ENCODE measurements at regions not wholly inside any gene's neighbourhood (a gene's known extent, or its start where the extent isn't known, plus 50 kb on each side); places are given as distances from the start of the nearest gene placed in this dataset.
A peak's percentile ranks its signal among the peaks of the same experiment; 100 is the strongest.

GRCh38 chr4:153948041-153948440, 159.2 kb upstream of the SFRP2 start:
- Histone ChIP-seq H3K9me3 (ENCODE audit: severe bottlenecking) (peaks cover 4% of the 10 kb centered on the region), H3K4me3 (ENCODE audit: low read depth, low read length) (no peak overlapping the region), H3K27ac (no peak overlapping the region), H3K36me3 (no peaks in the 10 kb centered on the region), H3K27me3 (ENCODE audit: insufficient read depth, low read depth, severe bottlenecking) (no peaks in the 10 kb centered on the region)
- no peak for DNase-seq
- no peak for TF ChIP-seq CTCF (IDR thresholded peaks at IDR 0.05; ENCODE audit: low read depth, low read length)

GRCh38 chr4:153947124-153947523, 158.2 kb upstream of the SFRP2 start:
- TF ChIP-seq CTCF (IDR thresholded peaks at IDR 0.05; ENCODE audit: low read depth, low read length) = peak; percentile 5; the same call in 1 of the 2 replicates

GRCh38 chr4:153945704-153946103, 156.8 kb upstream of the SFRP2 start:
- Histone ChIP-seq H3K27me3 (ENCODE audit: insufficient read depth, low read depth, severe bottlenecking) (no peaks in the 10 kb centered on the region), H3K9me3 (ENCODE audit: severe bottlenecking) (peaks cover 4% of the 10 kb centered on the region), H3K36me3 (no peaks in the 10 kb centered on the region), H3K27ac (no peak overlapping the region), H3K4me3 (ENCODE audit: low read depth, low read length) (no peak overlapping the region)
- no peak for TF ChIP-seq CTCF (IDR thresholded peaks at IDR 0.05; ENCODE audit: low read depth, low read length)
- DNase-seq = no peak

More at GRCh38 chr4:153947124-153947523, 158.2 kb upstream of the SFRP2 start:
- DNase-seq = no peak
- Histone ChIP-seq H3K27me3 (ENCODE audit: insufficient read depth, low read depth, severe bottlenecking) (no peaks in the 10 kb centered on the region), H3K9me3 (ENCODE audit: severe bottlenecking) (peaks cover 4% of the 10 kb centered on the region), H3K36me3 (no peaks in the 10 kb centered on the region), H3K27ac (no peak overlapping the region), H3K4me3 (ENCODE audit: low read depth, low read length) (no peak overlapping the region)

GRCh38 chr4:153943738-153944415, 155.0 kb upstream of the SFRP2 start:
- no peaks in the 10 kb centered on the region for H3K27me3 ChIP-seq (ENCODE audit: insufficient read depth, low read depth, severe bottlenecking)
- H3K36me3 ChIP-seq = no peaks in the 10 kb centered on the region
- TF ChIP-seq CTCF (IDR thresholded peaks at IDR 0.05; ENCODE audit: low read depth, low read length) = no peak
- H3K9me3 ChIP-seq (ENCODE audit: severe bottlenecking) = peaks cover 4% of the 10 kb centered on the region
- no peak for DNase-seq
- H3K4me3 ChIP-seq (ENCODE audit: low read depth, low read length) = no peak overlapping the region
- H3K27ac ChIP-seq = no peak overlapping the region

GRCh38 chr4:153940916-153941315, 152.0 kb upstream of the SFRP2 start:
- no peaks in the 10 kb centered on the region for H3K36me3 ChIP-seq
- no peaks in the 10 kb centered on the region for H3K27me3 ChIP-seq (ENCODE audit: insufficient read depth, low read depth, severe bottlenecking)
- H3K9me3 ChIP-seq (ENCODE audit: severe bottlenecking) = peaks cover 3% of the 10 kb centered on the region
- no peak for TF ChIP-seq CTCF (IDR thresholded peaks at IDR 0.05; ENCODE audit: low read depth, low read length)
- H3K27ac ChIP-seq = peak overlapping the region; percentile 18
- peak; percentile 31 for DNase-seq
- no peak overlapping the region for H3K4me3 ChIP-seq (ENCODE audit: low read depth, low read length)

- H3K4me3 ChIP-seq (ENCODE audit: low read depth, low read length) = no peak overlapping the region
- TF ChIP-seq CTCF (IDR thresholded peaks at IDR 0.05; ENCODE audit: low read depth, low read length) = no peak
- DNase-seq = no peak
- no peaks in the 10 kb centered on the region for H3K9me3 ChIP-seq (ENCODE audit: severe bottlenecking)
- H3K27me3 ChIP-seq (ENCODE audit: insufficient read depth, low read depth, severe bottlenecking) = no peaks in the 10 kb centered on the region
- no peak overlapping the region for H3K27ac ChIP-seq
- no peaks in the 10 kb centered on the region for H3K36me3 ChIP-seq
These were observed 150.7 kb upstream of the SFRP2 start for GRCh38 chr4:153939570-153939969.

Data from WERI-Rb-1 (cell line).